ENCODE measurements at regions not wholly inside any gene's neighbourhood (a gene's known extent, or its start where the extent isn't known, plus 50 kb on each side); places are given as distances from the start of the nearest gene placed in this dataset.

- Histone ChIP-seq H4K20me1 (ENCODE audit: low read depth, low read length) (no peaks in the 10 kb centered on the region), H3K36me3 (ENCODE audit: low read length) (no peaks in the 10 kb centered on the region), H3K4me2 (ENCODE audit: low read depth, low read length, poor library complexity, severe bottlenecking) (no peak overlapping the region), H2AFZ (ENCODE audit: low read depth, low read length, severe bottlenecking) (no peak overlapping the region), H3K79me2 (ENCODE audit: insufficient read depth, low read length) (no peaks in the 10 kb centered on the region), H3K27me3 (ENCODE audit: low read length) (no peaks in the 10 kb centered on the region), H3K9me2 (replicated peaks; ENCODE audit: insufficient read depth, low read length) (0 out of 2 replicates have a peak, but pooled peaks cover 4% of the 10 kb centered on the region), H3K4me3 (ENCODE audit: insufficient read depth, low read length, poor library complexity, severe bottlenecking) (no peak overlapping the region), H3F3A (ENCODE audit: insufficient read depth) (no peaks in the 10 kb centered on the region), H3K9me3 (ENCODE audit: insufficient read depth, low read length) (no peaks in the 10 kb centered on the region), H3K9ac (ENCODE audit: low read length) (no peak overlapping the region), H3K27ac (ENCODE audit: low read depth, low read length) (no peak overlapping the region)
- TF ChIP-seq EZH2phosphoT487 (conservative IDR thresholded peaks at IDR 0.05; ENCODE audit: low read length): no peak
- TF ChIP-seq CTCF (IDR thresholded peaks at IDR 0.05; ENCODE audit: insufficient read depth, low read length, poor library complexity, severe bottlenecking): no peak
Observed at GRCh38 chr10:61263518-61263917, 189.7 kb downstream of the TMEM26 start.

DNA sequence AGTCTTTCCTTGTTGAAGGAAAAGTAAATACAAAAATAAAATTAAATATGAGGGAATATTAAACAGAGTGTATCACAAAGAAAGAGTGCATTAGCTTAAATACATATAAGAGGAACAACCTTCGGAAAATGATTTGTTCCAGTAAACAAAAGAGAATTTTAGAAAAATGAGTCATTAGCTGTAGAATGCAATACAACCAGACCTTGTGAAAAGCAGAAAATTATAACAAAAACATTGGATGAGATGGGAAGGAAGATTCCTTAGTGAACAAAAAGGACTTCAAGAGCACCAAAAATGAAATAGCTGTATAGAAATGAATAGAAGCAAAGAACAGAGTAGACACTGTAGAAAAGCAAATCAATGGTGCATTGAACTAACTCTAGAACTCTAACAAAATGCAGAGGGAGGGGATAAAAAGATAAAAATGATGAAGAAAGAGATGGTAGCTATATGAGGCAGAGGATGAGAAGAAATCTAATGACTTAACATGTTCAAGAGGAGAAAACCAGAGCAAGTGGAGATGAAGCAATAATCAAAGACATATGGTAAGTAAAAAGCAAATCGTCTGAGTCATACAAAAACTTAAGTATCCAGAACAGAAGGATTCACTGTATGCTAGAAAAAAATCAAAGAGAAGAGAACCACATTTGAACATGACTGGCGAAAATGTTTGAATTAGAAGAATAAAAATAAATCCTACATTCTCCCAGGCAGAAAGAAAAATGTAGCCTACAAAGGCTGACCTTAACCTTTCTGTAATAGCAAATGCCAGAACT, 190.5 kb downstream of the TMEM26 start:
- Histone ChIP-seq H3K9me2 (replicated peaks; ENCODE audit: insufficient read depth, low read length) (0 out of 2 replicates have a peak, but pooled peaks cover 4% of the 10 kb centered on the region), H3K4me3 (ENCODE audit: insufficient read depth, low read length, poor library complexity, severe bottlenecking) (no peak overlapping the region), H3K4me2 (ENCODE audit: low read depth, low read length, poor library complexity, severe bottlenecking) (no peak overlapping the region), H3K27me3 (ENCODE audit: low read length) (no peaks in the 10 kb centered on the region), H3K36me3 (ENCODE audit: low read length) (no peaks in the 10 kb centered on the region), H3F3A (ENCODE audit: insufficient read depth) (no peaks in the 10 kb centered on the region), H3K79me2 (ENCODE audit: insufficient read depth, low read length) (no peaks in the 10 kb centered on the region), H3K9me3 (ENCODE audit: insufficient read depth, low read length) (no peaks in the 10 kb centered on the region), H3K9ac (ENCODE audit: low read length) (no peak overlapping the region), H2AFZ (ENCODE audit: low read depth, low read length, severe bottlenecking) (no peak overlapping the region), H3K27ac (ENCODE audit: low read depth, low read length) (no peak overlapping the region), H4K20me1 (ENCODE audit: low read depth, low read length) (no peaks in the 10 kb centered on the region)
- TF ChIP-seq CTCF (IDR thresholded peaks at IDR 0.05; ENCODE audit: insufficient read depth, low read length, poor library complexity, severe bottlenecking): no peak

GRCh38 chr10:61257956-61258496, 195.2 kb downstream of the TMEM26 start:
- no peaks in the 10 kb centered on the region for H3F3A ChIP-seq (ENCODE audit: insufficient read depth)
- TF ChIP-seq EZH2phosphoT487 (conservative IDR thresholded peaks at IDR 0.05; ENCODE audit: low read length) (no peak), CTCF (IDR thresholded peaks at IDR 0.05; ENCODE audit: insufficient read depth, low read length, poor library complexity, severe bottlenecking) (no peak)
- no peak overlapping the region for H2AFZ ChIP-seq (ENCODE audit: low read depth, low read length, severe bottlenecking)

More at GRCh38 chr10:61257956-61258496, 195.2 kb downstream of the TMEM26 start:
- Histone ChIP-seq H3K9me2 (replicated peaks; ENCODE audit: insufficient read depth, low read length) (0 out of 2 replicates have a peak, but pooled peaks cover 4% of the 10 kb centered on the region), H3K9me3 (ENCODE audit: insufficient read depth, low read length) (no peaks in the 10 kb centered on the region), H3K27ac (ENCODE audit: low read depth, low read length) (no peak overlapping the region), H4K20me1 (ENCODE audit: low read depth, low read length) (no peaks in the 10 kb centered on the region), H3K4me3 (ENCODE audit: insufficient read depth, low read length, poor library complexity, severe bottlenecking) (no peak overlapping the region), H3K9ac (ENCODE audit: low read length) (no peak overlapping the region), H3K4me2 (ENCODE audit: low read depth, low read length, poor library complexity, severe bottlenecking) (no peak overlapping the region), H3K36me3 (ENCODE audit: low read length) (no peaks in the 10 kb centered on the region), H3K27me3 (ENCODE audit: low read length) (no peaks in the 10 kb centered on the region), H3K79me2 (ENCODE audit: insufficient read depth, low read length) (no peaks in the 10 kb centered on the region)

Measured in SU-DHL-6 (cell line).